NCI-H2081 treated with DMSO at 0.1 percent for 48 hours (cell line): ENCODE measurements at regions not wholly inside any gene's neighbourhood (a gene's known extent, or its start where the extent isn't known, plus 50 kb on each side); places are given as distances from the start of the nearest gene placed in this dataset.

Experiments used
- DNase-seq: peaks from one replicate; lab custom pipeline; 2025; lab: John Stamatoyannopoulos, UW

- DNase-seq = no peak
Measured at GRCh38 chr3:174403831-174404230, 455.3 kb upstream of the NAALADL2 start.

DNA sequence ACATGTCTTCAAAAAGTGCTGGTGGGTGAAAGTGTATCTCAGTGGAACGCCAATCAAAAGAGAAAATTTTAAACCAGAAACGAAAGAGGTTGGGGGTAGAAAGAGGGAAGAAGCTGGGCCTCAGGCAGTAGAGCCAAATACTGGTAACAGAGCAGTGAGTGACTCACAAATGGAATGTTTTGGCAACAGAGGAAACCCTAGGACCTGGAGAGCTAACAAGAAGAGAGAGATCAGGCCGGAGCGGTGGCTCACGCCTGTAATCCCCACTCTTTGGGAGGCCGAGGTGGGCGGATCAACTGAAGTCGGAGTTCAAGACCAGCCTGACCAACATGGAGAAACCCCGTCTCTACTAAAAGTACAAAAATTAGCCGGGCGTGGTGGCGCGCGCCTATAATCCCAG is 450.8 kb upstream of the NAALADL2 start:
- DNase-seq = no peak

- DNase-seq = no peak
Measured at GRCh38 chr3:174409086-174409743, 449.9 kb upstream of the NAALADL2 start.

- no peak for DNase-seq
Measured at GRCh38 chr3:174413062-174413912, 445.8 kb upstream of the NAALADL2 start.

GRCh38 chr3:174414902-174415301 is 444.2 kb upstream of the NAALADL2 start:
- no peak for DNase-seq

GRCh38 chr3:174417573-174417972 is 441.6 kb upstream of the NAALADL2 start:
- DNase-seq = no peak

DNA sequence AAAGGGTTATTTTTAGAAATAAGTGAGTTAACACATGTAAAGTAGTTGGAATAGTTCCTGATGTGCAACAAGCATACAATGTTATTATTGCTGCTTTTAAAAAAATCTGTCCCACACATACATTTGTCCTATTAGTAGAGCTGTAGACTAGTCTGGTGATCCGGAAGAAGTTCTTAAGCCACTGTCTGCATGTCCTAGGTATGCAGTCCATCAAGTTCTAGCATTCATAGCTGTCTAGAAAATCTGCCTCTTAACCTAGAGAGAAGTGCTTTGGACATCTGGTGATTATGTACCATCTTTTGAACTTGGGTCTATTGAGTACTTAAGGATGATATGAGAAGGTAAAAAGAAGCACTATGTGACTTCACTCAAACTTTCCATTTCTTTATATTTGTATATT is 439.9 kb upstream of the NAALADL2 start:
- DNase-seq = no peak

DNA sequence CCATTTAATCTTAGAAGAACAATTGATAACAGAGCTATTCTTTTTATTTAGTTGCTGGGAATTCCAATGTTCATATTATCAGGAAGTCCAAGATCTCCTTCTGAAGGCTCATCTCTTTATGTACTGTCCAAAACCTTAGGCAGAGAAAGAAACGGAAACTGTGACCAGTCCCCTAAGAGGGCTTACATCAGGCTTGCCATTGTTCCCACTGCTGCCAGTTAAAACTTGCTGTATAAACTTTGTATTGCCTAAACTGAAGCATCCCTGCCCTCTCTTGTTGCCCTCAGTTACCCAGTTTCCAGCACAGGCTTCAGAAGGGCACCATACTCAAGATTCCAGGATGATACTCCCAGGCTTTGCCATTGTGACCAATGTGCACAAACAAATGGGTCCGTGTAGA is 435.2 kb upstream of the NAALADL2 start:
- no peak for DNase-seq

DNA sequence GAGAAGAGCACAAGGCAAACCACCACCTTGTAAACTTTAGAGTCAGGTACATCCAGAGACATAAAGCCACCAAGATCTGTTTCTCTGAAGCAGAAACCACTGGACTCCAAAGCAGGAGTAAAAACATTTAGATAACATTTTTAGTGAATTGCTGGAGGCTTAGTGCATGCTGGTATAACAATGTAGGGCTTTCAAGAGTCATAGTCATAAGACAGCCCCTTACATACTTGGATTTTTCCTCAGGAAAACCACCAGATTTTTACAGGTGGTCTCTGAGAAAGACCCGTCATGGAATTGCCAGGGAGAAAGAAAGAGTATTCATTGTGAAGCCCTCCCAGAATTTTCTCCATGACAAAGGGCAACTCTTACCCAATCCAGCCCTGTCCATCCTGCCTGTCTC is 434.5 kb upstream of the NAALADL2 start:
- DNase-seq = no peak

- no peak for DNase-seq
Measured at GRCh38 chr3:174425422-174425821, 433.7 kb upstream of the NAALADL2 start.

GRCh38 chr3:174430986-174431385 is 428.1 kb upstream of the NAALADL2 start:
- DNase-seq = no peak

DNA sequence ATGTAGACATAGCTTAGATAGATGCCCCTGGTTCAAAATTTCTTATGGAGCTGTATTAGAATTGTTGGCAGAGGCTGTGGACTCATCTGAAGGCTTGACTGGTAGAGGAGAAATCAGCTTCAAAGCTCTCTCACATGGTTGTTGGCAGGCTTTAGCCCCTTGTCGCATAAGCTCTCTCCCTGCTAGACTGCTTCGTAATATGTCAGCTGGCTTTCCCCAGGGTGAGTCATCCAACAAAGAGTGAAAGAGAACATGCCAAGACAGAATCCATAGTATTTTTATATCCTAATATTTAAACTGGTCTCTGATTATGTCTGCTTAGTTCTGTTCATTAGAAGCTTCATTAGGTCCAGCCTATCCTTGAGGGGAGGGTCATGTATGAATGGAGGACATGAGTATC is 427.4 kb upstream of the NAALADL2 start:
- DNase-seq = no peak

DNA sequence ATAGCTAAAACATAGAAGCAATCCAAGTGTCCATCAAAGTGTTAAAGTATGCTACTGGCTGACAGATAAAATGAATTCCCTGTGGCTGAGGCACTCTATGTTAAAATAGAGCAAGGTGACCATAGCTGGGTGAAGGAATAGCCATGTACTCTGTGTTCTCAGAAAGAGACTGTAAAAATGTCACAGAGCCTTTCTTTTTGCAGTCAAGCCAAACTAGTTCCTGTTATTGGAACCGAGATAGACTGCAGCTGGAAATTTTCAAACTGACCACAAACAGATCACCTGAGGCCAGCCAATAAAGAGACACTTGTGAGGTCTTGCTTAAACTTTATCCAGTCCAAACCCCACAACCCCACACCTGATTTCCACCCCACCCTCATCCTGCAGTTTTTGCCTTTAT is 422.8 kb upstream of the NAALADL2 start:
- DNase-seq = no peak

GRCh38 chr3:174438501-174439145 is 420.5 kb upstream of the NAALADL2 start:
- DNase-seq = no peak

DNA sequence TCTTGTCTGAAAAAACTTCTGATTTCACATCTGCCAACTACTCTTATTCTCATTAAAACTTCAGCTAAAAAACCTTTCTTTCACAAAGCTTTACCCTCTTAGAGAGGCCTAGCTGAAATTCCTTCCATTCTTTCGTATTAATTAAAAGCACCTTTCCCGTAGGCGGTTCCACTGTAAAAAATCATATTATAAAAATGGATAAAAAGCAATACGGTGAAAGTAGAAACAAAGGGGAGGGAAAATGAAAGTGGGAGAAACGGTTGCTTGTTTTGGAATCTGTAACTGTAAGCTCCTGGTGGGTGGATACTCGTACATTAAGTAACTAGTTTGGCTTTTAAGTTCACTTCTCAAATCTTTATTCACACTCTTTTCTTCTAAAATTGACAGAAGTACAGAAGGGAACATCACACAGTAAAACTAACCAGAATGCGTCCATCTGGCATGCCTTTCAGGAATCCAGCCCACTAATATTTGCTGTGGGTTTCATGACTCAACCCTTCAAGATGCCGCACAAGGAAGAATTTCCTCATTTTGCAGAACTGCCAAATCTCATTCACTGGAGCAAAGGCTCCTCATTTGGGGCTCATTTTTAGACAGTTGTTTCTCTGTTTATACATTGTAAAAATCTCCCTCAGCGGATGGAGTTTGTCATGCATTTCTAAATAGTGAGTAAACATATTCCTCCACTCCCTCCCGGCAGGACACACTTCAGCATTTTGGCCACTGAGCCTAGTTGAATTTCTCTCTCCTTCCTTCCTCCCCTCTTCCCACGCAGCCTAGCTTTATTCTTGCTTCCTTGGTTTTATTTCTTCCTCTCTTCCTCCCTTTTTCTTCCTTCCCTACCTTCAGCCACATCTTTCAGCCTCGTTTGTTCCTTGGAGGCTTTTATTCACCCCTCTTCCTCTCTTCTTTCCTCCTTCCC is 419.5 kb upstream of the NAALADL2 start:
- peak; percentile 86 for DNase-seq

DNA sequence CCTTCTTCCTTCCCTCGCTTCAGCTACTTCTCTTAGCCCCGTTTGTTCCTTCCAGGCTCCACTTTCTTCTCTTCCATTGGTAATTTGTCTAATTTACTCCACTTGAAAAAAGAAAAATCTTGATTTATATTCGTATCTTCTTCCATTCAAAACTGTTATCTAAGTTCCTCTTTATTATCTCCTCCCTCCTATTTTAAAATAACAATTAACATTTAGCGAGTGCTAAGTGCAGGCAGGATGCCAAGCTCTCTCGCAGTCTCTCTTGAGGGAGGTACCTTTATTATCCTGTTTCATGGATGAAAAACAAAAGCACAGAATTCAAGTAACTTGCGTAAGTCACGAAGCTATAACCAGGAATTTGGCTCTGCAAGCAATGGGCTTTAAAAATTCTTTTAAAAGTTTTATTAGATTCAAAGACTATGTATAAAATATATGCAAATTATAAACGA is 418.9 kb upstream of the NAALADL2 start:
- DNase-seq = peak; percentile 71

DNA sequence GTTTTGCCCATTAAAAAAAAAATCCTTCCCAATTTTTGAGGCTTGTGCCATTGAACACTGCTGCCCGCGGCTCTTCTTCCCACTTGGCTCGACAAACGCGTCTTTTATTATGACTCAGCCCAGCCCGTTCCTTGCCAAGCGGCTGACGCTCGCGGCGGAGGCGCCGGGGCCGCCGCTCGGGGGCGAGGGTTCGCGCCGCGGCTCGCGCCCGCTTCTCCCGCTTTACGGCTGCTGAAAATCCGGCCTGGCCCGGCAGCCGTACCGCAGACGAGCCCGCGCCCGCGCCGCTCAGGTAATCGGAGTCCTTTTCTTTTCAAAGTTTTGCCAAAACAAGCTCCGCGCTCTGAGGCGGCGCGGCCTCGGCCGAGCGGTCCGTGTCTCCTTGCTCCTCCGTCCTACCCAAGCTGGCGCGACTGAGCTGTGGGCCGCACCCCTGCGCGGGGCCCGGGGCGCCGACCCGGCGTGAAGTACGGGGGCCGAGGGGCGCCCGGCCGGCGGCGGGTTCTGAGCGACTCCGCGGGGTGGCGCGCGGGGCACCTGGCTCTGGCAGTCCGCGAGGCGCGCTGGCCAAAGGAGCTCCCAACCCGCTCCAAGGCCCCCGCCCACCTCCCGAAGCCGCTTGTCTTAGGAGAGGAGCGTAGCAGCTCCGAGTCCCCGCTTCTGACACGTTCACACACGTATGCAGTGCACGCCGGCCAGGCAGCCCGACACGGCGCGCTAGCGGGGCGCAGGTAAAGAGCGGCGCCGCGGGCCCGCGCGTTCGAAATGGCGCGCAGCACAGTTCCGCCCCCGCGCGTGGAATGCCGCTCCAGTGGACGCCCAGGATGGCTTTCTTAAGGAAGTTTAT is 418.2 kb upstream of the NAALADL2 start:
- DNase-seq = peak; percentile 88

DNA sequence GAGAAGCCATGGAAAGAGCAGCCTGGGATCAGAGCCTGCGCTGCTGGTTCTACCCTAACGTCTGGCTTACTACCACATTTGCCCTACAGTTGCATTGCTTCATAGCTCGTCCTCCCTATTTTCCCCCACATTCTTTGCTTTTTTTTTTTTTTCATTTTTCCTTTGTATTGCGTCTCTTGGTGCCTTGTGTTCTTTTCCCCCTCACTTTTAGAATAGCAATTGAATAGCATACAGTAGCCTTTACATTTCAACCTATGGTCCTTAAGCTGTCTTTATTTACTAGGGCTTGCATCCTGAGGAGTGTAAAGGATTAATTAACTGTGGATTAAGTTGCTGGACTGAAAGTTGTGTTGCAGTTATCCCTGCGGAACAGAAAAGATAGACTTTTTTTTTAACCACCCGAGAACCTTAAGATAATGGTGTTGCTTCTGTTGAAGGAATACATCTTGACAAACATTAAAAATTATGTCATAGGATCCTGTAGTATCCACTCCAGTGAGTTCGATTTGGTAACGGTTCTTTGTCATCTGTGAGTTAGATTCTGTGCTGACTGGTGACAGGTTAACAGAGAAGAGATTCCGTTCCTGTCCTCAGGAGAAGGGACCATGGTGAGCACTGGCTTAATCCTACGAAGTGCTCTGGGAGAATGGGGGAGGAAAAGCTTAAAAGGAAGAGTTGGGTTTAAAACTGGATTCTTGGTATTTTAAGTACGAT is 417.4 kb upstream of the NAALADL2 start:
- no peak for DNase-seq

DNA sequence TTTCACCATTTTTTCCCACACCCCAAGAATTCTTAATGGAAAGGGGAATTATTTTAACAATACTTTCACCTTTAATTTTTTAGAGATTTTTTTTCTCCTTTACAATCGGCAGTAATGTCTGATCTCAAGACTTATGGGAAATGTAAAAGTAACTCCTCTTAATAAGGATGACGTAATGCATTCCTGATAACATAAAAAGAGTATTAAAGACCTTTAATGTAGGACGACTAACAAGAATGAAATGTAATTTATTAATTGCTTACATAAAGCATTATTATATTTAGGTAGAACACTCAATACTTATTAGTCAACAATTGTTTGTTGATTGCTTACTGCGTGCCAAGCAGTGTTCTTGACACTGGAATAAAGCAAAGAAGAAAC is 416.8 kb upstream of the NAALADL2 start:
- DNase-seq = no peak

GRCh38 chr3:174444391-174444790 is 414.7 kb upstream of the NAALADL2 start:
- no peak for DNase-seq
